ENCODE measurements at regions not wholly inside any gene's neighbourhood (a gene's known extent, or its start where the extent isn't known, plus 50 kb on each side); places are given as distances from the start of the nearest gene placed in this dataset.

DNA sequence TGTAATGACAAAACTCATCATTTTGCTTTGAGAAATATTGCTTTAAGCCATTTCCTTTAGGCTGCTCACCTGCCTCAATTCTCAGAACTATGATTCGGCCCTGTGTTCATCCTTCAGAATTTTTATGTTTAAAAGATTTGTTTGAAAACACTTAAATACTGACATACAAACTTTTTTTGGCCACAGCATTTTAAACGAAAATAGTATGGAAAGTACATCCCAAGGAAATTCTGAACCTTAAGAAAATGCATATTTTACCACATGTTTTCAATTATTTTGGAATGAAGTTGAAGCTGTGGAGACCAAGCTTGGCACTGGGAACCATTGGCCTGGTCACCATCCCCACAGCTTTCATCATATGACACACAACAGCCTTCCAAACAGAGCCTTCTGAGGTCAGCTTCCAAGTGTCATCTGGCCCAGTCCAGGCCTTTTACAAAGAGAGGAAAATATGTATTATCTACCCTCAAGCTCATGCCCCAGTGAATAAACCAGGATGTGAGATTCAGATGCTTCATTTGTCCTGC lies 83.3 kb downstream of the SOD2 start:
- no peak overlapping the region for H3K4me3 Mint-ChIP-seq
- no peak overlapping the region for H3K27ac Mint-ChIP-seq
- H3K36me3 Mint-ChIP-seq (ENCODE audit: low read depth) = peaks cover 6% of the 10 kb centered on the region
- H3K9me3 Mint-ChIP-seq = peaks cover 9% of the 10 kb centered on the region
- H3K4me1 Mint-ChIP-seq (ENCODE audit: low read depth) = no peaks in the 10 kb centered on the region
- no peaks in the 10 kb centered on the region for H3K27me3 Mint-ChIP-seq

DNA sequence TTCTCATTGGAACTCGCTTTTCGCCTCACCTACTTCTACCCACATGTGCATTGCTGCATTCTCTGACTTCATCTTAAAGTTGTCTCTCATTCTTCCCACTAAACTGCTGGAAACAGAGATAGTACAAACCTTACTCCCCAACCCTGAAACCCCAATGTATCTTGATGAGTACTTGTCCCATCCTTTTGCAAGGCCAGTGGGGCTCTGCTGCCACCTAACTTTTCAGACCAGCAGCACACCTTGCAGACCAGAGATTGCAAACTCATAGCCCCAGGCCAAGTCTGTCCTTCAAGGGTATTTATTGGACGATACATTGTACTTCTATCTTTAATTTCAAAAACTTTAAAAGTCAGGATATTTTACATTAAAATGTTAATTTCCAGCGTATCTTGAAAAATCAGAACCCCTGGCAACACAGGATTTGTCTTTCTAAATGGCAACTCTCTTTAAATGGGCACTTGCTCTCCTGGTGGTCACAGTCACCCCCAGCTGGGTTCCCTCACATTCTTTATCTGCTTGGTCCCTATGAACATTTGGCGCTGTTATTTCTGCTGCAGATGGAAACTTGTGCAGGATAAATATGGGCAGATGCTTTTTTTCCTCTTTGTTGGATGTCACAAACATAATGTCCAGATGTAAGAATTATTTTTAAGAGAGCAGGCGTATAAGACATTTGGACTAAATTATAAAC lies 83.9 kb downstream of the SOD2 start:
- Mint-ChIP-seq H3K4me1 (ENCODE audit: low read depth) (no peaks in the 10 kb centered on the region), H3K27me3 (no peaks in the 10 kb centered on the region), H3K27ac (no peak overlapping the region), H3K36me3 (ENCODE audit: low read depth) (peaks cover 4% of the 10 kb centered on the region), H3K9me3 (peaks cover 6% of the 10 kb centered on the region), H3K4me3 (no peak overlapping the region)

DNA sequence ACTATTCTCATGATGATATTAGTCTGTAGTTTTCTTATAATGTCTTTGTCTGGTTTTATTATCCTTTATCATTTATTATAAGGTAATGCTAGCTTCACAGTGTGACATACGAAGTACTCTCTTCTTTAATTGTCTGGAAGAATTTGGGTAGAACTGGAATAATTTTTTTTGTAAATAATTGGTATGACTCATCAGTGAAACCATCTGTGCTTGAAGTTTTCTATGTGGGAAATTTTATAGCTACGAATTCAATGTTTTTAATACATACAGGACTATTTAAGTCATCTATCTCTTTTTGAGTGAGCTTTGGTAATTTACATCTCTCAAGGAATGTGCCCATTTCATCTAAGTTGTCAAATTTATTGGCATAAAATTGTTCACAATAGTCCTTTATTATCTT lies 86.3 kb downstream of the SOD2 start:
- Mint-ChIP-seq H3K27ac (no peak overlapping the region), H3K4me3 (no peak overlapping the region), H3K27me3 (peaks cover under 1% of the 10 kb centered on the region), H3K36me3 (ENCODE audit: low read depth) (no peaks in the 10 kb centered on the region), H3K9me3 (no peaks in the 10 kb centered on the region), H3K4me1 (ENCODE audit: low read depth) (no peaks in the 10 kb centered on the region)

DNA sequence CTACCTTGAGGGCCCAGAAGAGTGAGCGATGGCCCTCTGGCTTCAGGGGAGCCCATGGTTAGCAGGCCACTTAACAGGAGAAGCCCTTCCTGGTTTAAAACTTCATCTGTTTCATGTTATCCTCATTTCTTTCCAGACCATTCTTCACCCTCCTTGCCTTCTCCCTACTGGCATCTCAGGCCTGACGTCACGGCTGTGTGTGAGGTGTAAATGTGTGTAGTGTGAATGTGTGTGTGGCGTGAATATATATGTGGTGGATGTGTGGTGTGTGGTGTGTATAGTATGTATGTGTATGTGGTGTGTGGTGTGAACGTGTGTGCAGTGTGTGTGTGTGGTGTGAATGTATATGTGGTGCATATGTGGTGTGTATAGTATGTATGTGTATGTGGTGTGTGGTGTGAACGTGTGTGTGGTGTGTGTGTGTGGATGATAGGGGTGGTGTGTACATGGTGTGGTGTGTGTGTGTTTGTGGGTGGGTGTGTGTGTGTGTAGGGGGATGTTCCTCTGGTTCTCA lies 88.5 kb downstream of the SOD2 start:
- Mint-ChIP-seq H3K9me3 (no peaks in the 10 kb centered on the region), H3K27ac (no peak overlapping the region), H3K4me3 (no peak overlapping the region), H3K36me3 (ENCODE audit: low read depth) (no peaks in the 10 kb centered on the region), H3K4me1 (ENCODE audit: low read depth) (no peaks in the 10 kb centered on the region), H3K27me3 (peaks cover 6% of the 10 kb centered on the region)

DNA sequence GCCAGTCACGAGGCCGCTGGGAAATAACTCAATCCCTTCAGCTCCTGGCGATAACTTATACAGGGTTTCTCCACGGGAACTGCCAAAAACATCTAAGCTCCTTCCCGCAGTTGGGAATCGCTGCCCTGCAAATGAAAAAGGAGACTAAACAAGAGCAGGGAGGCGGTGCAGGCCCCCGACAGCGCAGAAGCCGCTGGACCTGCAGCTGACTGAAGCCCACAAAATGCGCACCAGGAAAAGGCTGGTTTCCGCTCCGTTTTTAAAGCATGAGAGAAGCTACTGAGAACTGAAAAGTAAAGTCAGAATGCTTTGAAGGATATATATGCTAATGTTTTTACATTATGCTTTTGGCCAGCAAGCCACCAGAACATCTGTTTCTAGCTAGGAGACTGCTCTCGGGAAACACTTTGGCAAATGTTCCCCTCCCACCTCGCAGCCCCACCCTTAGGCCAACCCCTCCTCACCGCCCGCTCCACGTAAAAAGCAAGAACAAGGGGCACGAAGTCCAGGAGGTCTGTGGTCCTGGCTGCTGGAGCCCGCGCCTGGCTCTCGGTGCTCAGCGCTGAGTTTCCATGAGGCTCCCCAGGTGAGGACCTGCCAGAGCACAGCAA lies 90.5 kb downstream of the SOD2 start:
- H3K4me1 Mint-ChIP-seq (ENCODE audit: low read depth) = no peaks in the 10 kb centered on the region
- H3K36me3 Mint-ChIP-seq (ENCODE audit: low read depth) = no peaks in the 10 kb centered on the region
- no peaks in the 10 kb centered on the region for H3K9me3 Mint-ChIP-seq
- H3K4me3 Mint-ChIP-seq = no peak overlapping the region
- H3K27me3 Mint-ChIP-seq = peaks cover 6% of the 10 kb centered on the region
- H3K27ac Mint-ChIP-seq = no peak overlapping the region

- Mint-ChIP-seq H3K27ac (no peak overlapping the region), H3K4me1 (ENCODE audit: low read depth) (no peaks in the 10 kb centered on the region), H3K4me3 (no peak overlapping the region), H3K36me3 (ENCODE audit: low read depth) (no peaks in the 10 kb centered on the region), H3K27me3 (peaks cover 6% of the 10 kb centered on the region), H3K9me3 (no peaks in the 10 kb centered on the region)
These were observed 91.8 kb downstream of the SOD2 start for GRCh38 chr6:159601211-159601610.

DNA sequence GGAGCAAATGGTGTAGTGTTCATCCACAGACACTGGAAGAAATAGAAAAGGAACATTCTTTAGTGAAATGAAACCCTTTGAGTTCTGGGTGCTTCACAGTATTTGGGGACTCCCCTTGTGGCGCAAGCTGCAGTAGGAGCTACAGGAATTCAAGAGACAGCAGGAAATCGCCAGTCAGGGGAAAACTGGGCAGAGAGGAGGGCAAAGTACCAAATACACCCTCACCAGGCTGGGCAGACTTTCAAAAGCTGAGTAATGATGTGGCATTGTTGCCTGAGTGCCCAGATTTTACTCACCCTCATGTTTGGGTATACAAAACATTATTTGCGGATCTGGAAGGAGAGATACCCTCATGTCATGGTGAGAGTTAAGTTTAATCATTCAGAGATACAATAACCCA lies 97.9 kb downstream of the SOD2 start:
- Mint-ChIP-seq H3K4me1 (ENCODE audit: low read depth) (peaks cover 19% of the 10 kb centered on the region), H3K27me3 (no peaks in the 10 kb centered on the region), H3K4me3 (peak overlapping the region; percentile 42), H3K9me3 (no peaks in the 10 kb centered on the region), H3K27ac (peak overlapping the region; percentile 90), H3K36me3 (ENCODE audit: low read depth) (no peaks in the 10 kb centered on the region)

GRCh38 chr6:159594750-159595117 lies 98.3 kb downstream of the SOD2 start:
- Mint-ChIP-seq H3K4me3 (peak overlapping the region; percentile 42), H3K9me3 (no peaks in the 10 kb centered on the region), H3K36me3 (ENCODE audit: low read depth) (no peaks in the 10 kb centered on the region), H3K27ac (peak overlapping the region; percentile 90), H3K27me3 (no peaks in the 10 kb centered on the region), H3K4me1 (ENCODE audit: low read depth) (peaks cover 19% of the 10 kb centered on the region)

- Mint-ChIP-seq H3K27ac (peak overlapping the region; percentile 71), H3K4me1 (ENCODE audit: low read depth) (peaks cover 19% of the 10 kb centered on the region), H3K27me3 (no peaks in the 10 kb centered on the region), H3K4me3 (no peak overlapping the region), H3K36me3 (ENCODE audit: low read depth) (no peaks in the 10 kb centered on the region), H3K9me3 (no peaks in the 10 kb centered on the region)
These were observed 98.8 kb downstream of the SOD2 start for GRCh38 chr6:159594106-159594749.

DNA sequence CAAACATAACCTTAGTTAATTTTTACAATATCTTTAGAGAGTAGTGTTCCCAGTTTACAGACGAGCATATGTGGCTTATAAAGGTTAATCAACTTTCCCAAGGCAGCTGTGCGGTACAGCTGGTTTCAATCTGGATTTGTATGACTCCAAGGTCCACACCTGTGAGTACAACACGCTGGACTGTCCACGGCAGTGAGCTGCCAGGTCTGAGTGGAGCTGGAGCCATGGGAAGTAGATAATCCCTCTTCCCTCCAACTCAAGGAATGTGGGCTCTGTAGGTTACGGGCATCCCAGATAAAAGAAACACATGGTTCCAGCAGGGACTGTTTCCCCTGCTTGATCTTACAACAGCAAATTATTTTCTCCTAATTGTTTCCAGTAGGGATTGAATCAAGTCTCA lies 102.2 kb downstream of the SOD2 start:
- H3K36me3 Mint-ChIP-seq (ENCODE audit: low read depth) = no peaks in the 10 kb centered on the region
- H3K27me3 Mint-ChIP-seq = peaks cover 4% of the 10 kb centered on the region
- H3K9me3 Mint-ChIP-seq = no peaks in the 10 kb centered on the region
- no peak overlapping the region for H3K4me3 Mint-ChIP-seq
- peaks cover 15% of the 10 kb centered on the region for H3K4me1 Mint-ChIP-seq (ENCODE audit: low read depth)
- H3K27ac Mint-ChIP-seq = no peak overlapping the region

DNA sequence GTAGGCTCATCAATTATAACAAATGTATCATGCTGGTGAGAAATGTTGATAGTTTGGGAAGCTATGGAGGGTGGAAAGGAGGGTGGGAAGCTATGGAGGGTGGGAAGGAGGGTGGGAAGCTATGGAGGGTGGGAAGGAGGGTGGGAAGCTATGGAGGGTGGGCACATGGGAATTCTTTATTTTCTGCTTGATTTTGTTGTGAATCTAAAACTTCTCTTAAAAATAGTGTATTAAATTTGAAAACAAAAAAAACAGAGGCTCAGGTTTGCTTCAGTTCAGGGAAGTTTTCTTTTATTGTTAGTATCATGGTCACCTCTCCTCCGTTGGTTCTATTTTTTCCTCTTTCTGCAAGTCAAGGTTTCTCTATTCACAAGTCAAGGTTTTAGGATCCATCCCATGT lies 106.4 kb downstream of the SOD2 start:
- Mint-ChIP-seq H3K27ac (no peak overlapping the region), H3K9me3 (peaks cover under 1% of the 10 kb centered on the region), H3K27me3 (peaks cover 9% of the 10 kb centered on the region), H3K36me3 (ENCODE audit: low read depth) (no peaks in the 10 kb centered on the region), H3K4me3 (no peak overlapping the region), H3K4me1 (ENCODE audit: low read depth) (no peaks in the 10 kb centered on the region)

DNA sequence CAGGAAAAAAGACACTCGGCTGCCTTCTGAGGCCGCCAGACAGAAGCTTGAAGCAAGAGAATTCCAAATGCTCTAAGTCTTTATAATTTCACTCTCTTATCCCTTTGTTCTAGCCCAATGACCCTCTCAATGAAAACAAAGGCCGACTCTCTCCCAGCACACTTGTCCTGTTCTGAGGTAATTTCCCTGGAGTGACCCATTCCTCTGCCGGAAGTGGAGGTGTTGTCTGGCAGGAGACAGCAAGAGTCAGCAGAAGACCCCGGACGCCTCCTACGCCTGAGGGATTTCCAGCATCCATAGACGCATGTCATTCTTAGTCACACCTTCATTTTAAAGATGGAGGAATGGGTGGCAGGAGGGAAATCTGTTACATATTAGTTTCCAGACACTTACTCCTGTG lies 110.3 kb downstream of the SOD2 start:
- Mint-ChIP-seq H3K36me3 (ENCODE audit: low read depth) (no peaks in the 10 kb centered on the region), H3K4me1 (ENCODE audit: low read depth) (no peaks in the 10 kb centered on the region), H3K4me3 (no peak overlapping the region), H3K27ac (no peak overlapping the region), H3K27me3 (peaks cover 23% of the 10 kb centered on the region), H3K9me3 (peaks cover 9% of the 10 kb centered on the region)

DNA sequence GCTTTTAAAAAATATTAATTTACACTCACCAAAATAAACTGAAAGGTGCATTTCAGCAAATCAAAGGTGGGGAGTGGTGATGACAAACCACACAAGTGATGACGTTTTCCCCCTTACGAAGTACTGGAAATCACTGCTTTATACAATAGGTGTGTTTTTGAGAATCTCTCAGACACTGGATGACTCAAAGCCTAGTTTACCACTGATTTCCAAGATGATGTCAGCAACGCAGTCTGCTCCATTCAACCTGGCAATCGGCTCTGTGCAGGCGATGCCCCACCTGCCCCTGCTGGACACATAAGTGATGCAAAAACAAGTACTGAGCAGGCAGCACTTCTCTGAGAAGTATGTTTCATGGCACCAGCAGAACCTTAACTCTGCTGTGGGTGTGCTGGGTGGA lies 114.4 kb downstream of the SOD2 start:
- no peaks in the 10 kb centered on the region for H3K36me3 Mint-ChIP-seq (ENCODE audit: low read depth)
- peaks cover 19% of the 10 kb centered on the region for H3K27me3 Mint-ChIP-seq
- no peak overlapping the region for H3K27ac Mint-ChIP-seq
- no peaks in the 10 kb centered on the region for H3K4me1 Mint-ChIP-seq (ENCODE audit: low read depth)
- H3K9me3 Mint-ChIP-seq = peaks cover 9% of the 10 kb centered on the region
- H3K4me3 Mint-ChIP-seq = no peak overlapping the region

- Mint-ChIP-seq H3K27me3 (peaks cover 19% of the 10 kb centered on the region), H3K4me1 (ENCODE audit: low read depth) (no peaks in the 10 kb centered on the region), H3K36me3 (ENCODE audit: low read depth) (no peaks in the 10 kb centered on the region), H3K9me3 (peaks cover 9% of the 10 kb centered on the region), H3K4me3 (no peak overlapping the region), H3K27ac (no peak overlapping the region)
These were observed 115.5 kb downstream of the SOD2 start for GRCh38 chr6:159577564-159577963.

DNA sequence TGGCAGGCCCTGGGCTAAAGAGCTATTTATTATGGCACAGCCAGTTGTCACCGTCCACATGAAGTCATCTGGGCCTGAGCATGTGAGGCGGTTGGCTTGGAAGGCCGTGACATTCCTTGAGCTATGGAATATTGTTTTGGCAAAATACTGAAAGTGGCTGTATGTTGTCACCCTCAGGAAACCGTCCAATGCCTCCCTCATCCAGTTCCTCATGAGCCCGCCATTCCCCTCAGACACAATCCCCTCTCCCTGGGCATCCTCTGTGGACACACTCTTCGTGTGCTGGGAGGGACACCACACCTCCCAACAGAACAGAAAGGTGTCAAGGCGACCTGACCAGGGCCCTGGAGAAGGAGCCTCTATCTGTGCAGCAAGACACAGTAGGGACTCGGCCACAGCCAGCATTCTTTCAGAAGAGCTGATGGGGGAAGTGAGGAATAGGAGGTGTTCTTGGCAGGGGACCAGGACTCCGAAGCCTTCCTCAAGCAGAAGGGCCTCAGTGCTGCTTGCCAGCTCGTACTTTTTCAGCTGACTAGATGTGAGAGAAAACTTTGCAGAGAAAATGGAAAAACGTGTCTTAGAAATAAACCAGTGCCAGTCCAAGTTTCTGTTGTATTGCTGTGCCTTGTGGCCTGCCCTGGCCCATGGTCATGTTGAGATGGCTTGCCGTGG lies 120.5 kb downstream of the SOD2 start:
- Mint-ChIP-seq H3K27me3 (no peaks in the 10 kb centered on the region), H3K9me3 (peaks cover 10% of the 10 kb centered on the region), H3K36me3 (ENCODE audit: low read depth) (no peaks in the 10 kb centered on the region), H3K4me1 (ENCODE audit: low read depth) (no peaks in the 10 kb centered on the region), H3K4me3 (no peak overlapping the region), H3K27ac (no peak overlapping the region)

Data from stimulated activated naive CD8-positive, alpha-beta T cell treated with anti-CD3 and anti-CD28 coated beads, Interleukin-15, Interleukin-2, amounts not matched to agents 100 ng/mL and 50 ng/mL, for 24 hours (primary cell).